H1 (cell line): ENCODE measurements at regions not wholly inside any gene's neighbourhood (a gene's known extent, or its start where the extent isn't known, plus 50 kb on each side); places are given as distances from the start of the nearest gene placed in this dataset.

ENCODE experiments used
- CTCF ChIA-PET: fragments of 300-600 bp; sonication (Branson Sonifier 250); formaldehyde crosslinking; loops from one replicate; lab custom pipeline; 2021; ENCODE audit not compliant: partially characterized antibody; lab: Charles Lee
- POLR2A ChIA-PET: fragments of 300-600 bp; sonication (Branson Sonifier 250); formaldehyde crosslinking; loops from one replicate; lab custom pipeline; 2021; ENCODE audit warnings: inconsistent platforms; ENCODE audit not compliant: partially characterized antibody; lab: Charles Lee
- DNase-seq, 2 experiments: peaks; one replicate each; pipeline versions ENCODE4 v3.0.0 to v3.0.0-alpha.2; 2010 to 2022; ENCODE audit warnings: low spot score in 2 of 2, low read depth in 1 of 2, mixed read lengths in 1 of 2
- FAIRE-seq: peaks from 2 replicates; lab custom pipeline; 2011; peaks lifted over from hg19 to GRCh38; lab: Jason Lieb, UNC
- H2AFZ ChIP-seq: 2 replicates; pipeline ENCODE4 v1.8.1; 2012; ENCODE audit warnings: low read length, inconsistent platforms
- H2AK5ac ChIP-seq: 2 replicates; pipeline ENCODE4 v1.6.1; 2013; ENCODE audit warnings: low read depth, low read length
- H2BK120ac ChIP-seq: replicated peaks from 2 replicates; pipeline ENCODE3; 2013; ENCODE audit warnings: low read depth, low read length, inconsistent platforms
- H2BK12ac ChIP-seq: 2 replicates; pipeline ENCODE4 v1.6.1; 2013; ENCODE audit warnings: low read depth, low read length
- H2BK15ac ChIP-seq: 2 replicates; pipeline ENCODE4 v1.6.1; 2013; ENCODE audit warnings: low read length
- H2BK20ac ChIP-seq: 2 replicates; pipeline ENCODE4 v1.6.1; 2013; ENCODE audit warnings: low read length
- H2BK5ac ChIP-seq: 2 replicates; pipeline ENCODE4 v1.6.1; 2013; ENCODE audit warnings: low read depth, low read length
- H3K14ac ChIP-seq: 2 replicates; pipeline ENCODE4 v1.6.1; 2013; ENCODE audit warnings: inconsistent platforms; ENCODE audit not compliant: insufficient read length
- H3K18ac ChIP-seq: 2 replicates; pipeline ENCODE4 v1.6.1; 2013; ENCODE audit warnings: low read length; ENCODE audit errors: extremely low read depth
- H3K23ac ChIP-seq: 2 replicates; pipeline ENCODE4 v1.6.1; 2013; ENCODE audit warnings: inconsistent platforms; ENCODE audit not compliant: insufficient read length
- H3K23me2 ChIP-seq: 2 replicates; pipeline ENCODE4 v1.6.1; 2013; ENCODE audit warnings: low read depth, low read length
- H3K27ac ChIP-seq: 2 replicates; pipeline ENCODE4 v1.6.1; 2011; ENCODE audit warnings: low read depth, low read length, inconsistent platforms
- H3K27me3 ChIP-seq, 4 experiments: replicated peaks in 1 of 4; 1 replicate in 1 of 4; 2 replicates in 3 of 4; pipeline versions ENCODE4 v1.6.1 to v1.8.1; 2011 to 2013; ENCODE audit warnings: low read length in 3 of 4, mild to moderate bottlenecking in 3 of 4, inconsistent platforms in 2 of 4, mixed read lengths in 2 of 4, moderate library complexity in 1 of 4; ENCODE audit not compliant: control insufficient read depth in 3 of 4, insufficient read depth in 3 of 4; ENCODE audit errors: extremely low read depth in 1 of 4
- H3K36me3 ChIP-seq, 4 experiments: 2 replicates each; pipeline versions ENCODE4 v1.6.1 to v1.8.1; 2011 to 2013; ENCODE audit warnings: mild to moderate bottlenecking in 4 of 4, low read length in 3 of 4, moderate library complexity in 2 of 4, control low read depth in 1 of 4, inconsistent platforms in 1 of 4; ENCODE audit not compliant: insufficient read depth in 4 of 4, control insufficient read depth in 2 of 4
- H3K4ac ChIP-seq: replicated peaks from 2 replicates; pipeline ENCODE3; 2013; ENCODE audit warnings: low read length, low read depth, mixed read lengths, inconsistent platforms; ENCODE audit not compliant: insufficient read length
- H3K4me1 ChIP-seq, 4 experiments: replicated peaks in 1 of 4; 1 replicate in 1 of 4; 2 replicates in 3 of 4; pipeline versions ENCODE4 v1.6.1 to v1.8.1; 2011 to 2013; ENCODE audit warnings: low read length in 3 of 4, inconsistent platforms in 2 of 4, mixed read lengths in 1 of 4; ENCODE audit not compliant: insufficient read depth in 4 of 4, control insufficient read depth in 3 of 4
- H3K4me2 ChIP-seq, 2 experiments: 2 replicates each; pipeline versions ENCODE4 v1.6.1 to v1.8.1; 2011 to 2013; ENCODE audit warnings: low read depth in 2 of 2, low read length in 2 of 2, control low read depth in 1 of 2, inconsistent platforms in 1 of 2, mild to moderate bottlenecking in 1 of 2; ENCODE audit not compliant: insufficient read depth in 1 of 2
- H3K4me3 ChIP-seq, 4 experiments: fragments of 200-600, 300-600 bp in 1 of 4; sonication (generic), shearing (Covaris generic), sonication (Bioruptor Twin) in 1 of 4; 2 replicates each; pipeline versions ENCODE4 v1.5.1 to v1.8.1; 2011 to 2016; ENCODE audit warnings: low read length in 4 of 4, low read depth in 3 of 4, control low read depth in 2 of 4, inconsistent platforms in 2 of 4, mild to moderate bottlenecking in 2 of 4, mixed read lengths in 1 of 4, moderate library complexity in 1 of 4; ENCODE audit not compliant: insufficient read depth in 2 of 4; ENCODE audit errors: extremely low read depth in 1 of 4
- H3K56ac ChIP-seq: replicated peaks from 2 replicates; pipeline ENCODE3; 2013; ENCODE audit warnings: low read depth, mild to moderate bottlenecking, mixed read lengths, low read length, inconsistent platforms; ENCODE audit not compliant: insufficient read length
- H3K79me1 ChIP-seq: 2 replicates; pipeline ENCODE4 v1.6.1; 2013; ENCODE audit warnings: low read depth, low read length, control low read depth
- H3K79me2 ChIP-seq, 2 experiments: 2 replicates each; pipeline versions ENCODE4 v1.6.1 to v1.8.1; 2012 to 2013; ENCODE audit warnings: low read length in 2 of 2, mild to moderate bottlenecking in 2 of 2, inconsistent platforms in 1 of 2; ENCODE audit not compliant: insufficient read depth in 2 of 2, control insufficient read depth in 1 of 2
- H3K9ac ChIP-seq, 4 experiments: replicated peaks in 1 of 4; 1 replicate in 1 of 4; 2 replicates in 3 of 4; pipeline versions ENCODE4 v1.6.1 to v1.8.1; 2011 to 2013; ENCODE audit warnings: low read depth in 3 of 4, low read length in 3 of 4, control low read depth in 2 of 4, mild to moderate bottlenecking in 2 of 4, moderate library complexity in 2 of 4, inconsistent platforms in 1 of 4; ENCODE audit errors: extremely low read depth in 1 of 4
- H3K9me3 ChIP-seq, 2 experiments: 2 replicates each; pipeline versions ENCODE4 v1.6.1 to v1.8.1; 2012 to 2013; ENCODE audit warnings: mild to moderate bottlenecking in 2 of 2, moderate library complexity in 2 of 2, control low read depth in 1 of 2, inconsistent platforms in 1 of 2, low read depth in 1 of 2, low read length in 1 of 2, mixed read lengths in 1 of 2; ENCODE audit not compliant: insufficient read depth in 2 of 2
- H4K20me1 ChIP-seq, 2 experiments: replicated peaks in 1 of 2; 2 replicates each; pipeline versions ENCODE3 to v1.8.1; 2011 to 2013; ENCODE audit warnings: inconsistent platforms in 2 of 2, low read length in 2 of 2, mild to moderate bottlenecking in 1 of 2; ENCODE audit not compliant: insufficient read depth in 2 of 2, control insufficient read depth in 1 of 2
- H4K5ac ChIP-seq: 2 replicates; pipeline ENCODE4 v1.6.1; 2013; ENCODE audit warnings: low read length, low read depth, mixed read lengths, inconsistent platforms; ENCODE audit not compliant: insufficient read length
- H4K8ac ChIP-seq: 2 replicates; pipeline ENCODE4 v1.8.0; 2013; ENCODE audit warnings: mild to moderate bottlenecking, moderate library complexity, low read length, inconsistent platforms; ENCODE audit not compliant: insufficient read depth; ENCODE audit errors: extremely low read depth
- H4K91ac ChIP-seq: replicated peaks from 2 replicates; pipeline ENCODE3; 2013; ENCODE audit warnings: low read length, mixed read lengths, inconsistent platforms; ENCODE audit not compliant: insufficient read length
- CBX5 ChIP-seq: fragments of 300-800, 300-1000 bp; sonication (generic); IDR thresholded peaks from 2 replicates; pipeline ENCODE4 v1.7.1; 2016; ENCODE audit warnings: antibody characterized with exemption, low read length, low read depth
- CHD2 ChIP-seq: IDR thresholded peaks from 2 replicates; pipeline ENCODE4 v1.6.1; 2012; ENCODE audit warnings: low read length, improper control_type of control experiment
- KDM4A ChIP-seq: IDR thresholded peaks from one replicate; pipeline ENCODE4 v1.7.1; 2012; ENCODE audit warnings: low read depth, mild to moderate bottlenecking, moderate library complexity, low read length, inconsistent platforms; ENCODE audit not compliant: severe bottlenecking
- SAP30 ChIP-seq: fragments of 300-600 bp; sonication (generic); IDR thresholded peaks from 2 replicates; pipeline ENCODE4 v1.7.1; 2012; ENCODE audit warnings: low read length, moderate library complexity, mild to moderate bottlenecking, inconsistent platforms; ENCODE audit not compliant: insufficient read depth, insufficient replicate concordance
- SP4 ChIP-seq: IDR thresholded peaks from 2 replicates; pipeline ENCODE4 v1.6.1; 2012; ENCODE audit warnings: low read length, inconsistent platforms
- TBP ChIP-seq: IDR thresholded peaks from 2 replicates; pipeline ENCODE4 v1.6.1; 2011; ENCODE audit warnings: low read depth, low read length, improper control_type of control experiment
- WGBS, 2 experiments: shearing (Covaris generic) in 1 of 2; methylation state at CpG; one replicate each; pipeline versions ENCODE4 v1.1.6 to v1.1.7; 2013 to 2015; ENCODE audit warnings: low lambda C conversion rate in 2 of 2, mixed read lengths in 2 of 2, inconsistent platforms in 1 of 2, low coverage in 1 of 2, missing lambda C conversion rate in 1 of 2; ENCODE audit not compliant: insufficient replicate concordance in 2 of 2, insufficient coverage in 1 of 2, insufficient read length in 1 of 2; ENCODE audit errors: extremely low coverage in 1 of 2, missing lambda C conversion rate in 1 of 2; 5-methylcytosine and 5-hydroxymethylcytosine counted together

DNA sequence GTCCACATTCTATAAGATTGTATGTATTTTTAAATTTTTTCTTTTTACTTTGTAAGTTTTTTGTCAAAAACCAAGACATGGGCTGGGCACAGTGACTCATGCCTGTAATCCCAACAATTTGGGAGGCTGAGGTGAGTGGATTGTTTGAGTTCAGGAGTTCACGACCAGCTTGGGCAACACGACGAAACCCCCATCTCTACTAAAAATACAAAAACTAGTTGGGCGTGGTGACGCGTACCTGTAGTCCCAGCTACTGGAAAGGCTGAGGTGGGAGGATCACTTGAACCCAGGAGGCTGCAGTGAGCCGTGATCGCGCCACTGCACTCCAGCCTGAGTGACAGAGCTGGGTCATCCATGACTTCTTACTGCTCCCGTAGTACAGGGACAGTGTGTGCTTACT is 84.8 kb upstream of the PRDM11 start:
- Histone ChIP-seq H2BK5ac (no peak overlapping the region), H2BK120ac (no peak overlapping the region), H3K4me1 (peaks cover 2 to 9% (median 5%) of the 10 kb centered on the region in 4 experiments; a peak in 6 of 7 replicates), H2BK12ac (no peak overlapping the region), H3K14ac (no peak overlapping the region), H3K9ac (no peak overlapping the region), H3K18ac (no peak overlapping the region), H3K23ac (no peak overlapping the region), H3K23me2 (no peaks in the 10 kb centered on the region), H3K27ac (no peak overlapping the region), H3K27me3 (no peaks in the 10 kb centered on the region), H3K4me2 (no peak overlapping the region), H2AFZ (no peak overlapping the region; the same call in 1 of the 2 replicates), H3K79me1 (no peaks in the 10 kb centered on the region), H3K36me3 (no peaks in the 10 kb centered on the region; a peak in 1 of 8 replicates), H4K20me1 (no peaks in the 10 kb centered on the region), H4K5ac (no peak overlapping the region), H4K91ac (no peak overlapping the region), H3K4ac (no peak overlapping the region), H4K8ac (no peak overlapping the region), H3K9me3 (peaks cover 4 to 15% of the 10 kb centered on the region in 2 experiments; a peak in 2 of 4 replicates), H3K56ac (no peak overlapping the region), H3K4me3 (no peak overlapping the region), H2AK5ac (no peak overlapping the region), H2BK15ac (no peak overlapping the region), H2BK20ac (no peak overlapping the region)
- ChIA-PET POLR2A (no interaction called here), CTCF (interaction anchor here (0.6 to 1.7 kb wide), 8 partner anchors 11 to 590 kb away, joined by 3 to 6 read pairs (median 3); no protein-coding TSS in a partner anchor)
- DNase-seq = no peak
- 93% methylated on average over 10 of the region's 10 CpGs; no CpG with 5 or more reads in 1 of the 2 experiments for WGBS, 2 experiments
- TF ChIP-seq TBP (no peak), CBX5 (no peak), CHD2 (no peak), KDM4A (no peak), SAP30 (no peak), SP4 (no peak)
- TF ChIP-seq, all 59 proteins: peak for 0
- no peak for FAIRE-seq
- no peaks in the 10 kb centered on the region for H3K79me2 ChIP-seq
